WTC11 (cell line): ENCODE measurements at regions not wholly inside any gene's neighbourhood (a gene's known extent, or its start where the extent isn't known, plus 50 kb on each side); places are given as distances from the start of the nearest gene placed in this dataset.

Experiments
- ATAC-seq: fragments of 200-7000 bp; cut with Tn5 transposase; 2 replicates; pipeline ENCODE4 v1.10.0; 2021; ENCODE audit warnings: mild to moderate bottlenecking, moderate library complexity
- CTCF ChIA-PET: fragments of 300-600 bp; sonication (Branson Sonifier 250); formaldehyde crosslinking; loops from one replicate; lab custom pipeline; 2021; ENCODE audit warnings: antibody characterized with exemption; lab: Charles Lee
- POLR2A ChIA-PET: fragments of 350-600 bp; sonication (Branson Sonifier 250); formaldehyde crosslinking; loops from one replicate; lab custom pipeline; 2021; ENCODE audit warnings: antibody characterized with exemption; lab: Charles Lee
- DNase-seq: peaks from one replicate; pipeline ENCODE4 v3.0.0; 2021; ENCODE audit warnings: low spot score
- H3K27ac Mint-ChIP-seq: 2 replicates; pipeline ENCODE4 v1.8.0; 2021; ENCODE audit warnings: mixed read lengths
- H3K27me3 Mint-ChIP-seq: 2 replicates; pipeline ENCODE4 v1.8.0; 2021; ENCODE audit warnings: low read depth, mild to moderate bottlenecking, moderate library complexity, mixed read lengths
- H3K36me3 Mint-ChIP-seq: 2 replicates; pipeline ENCODE4 v1.8.0; 2021; ENCODE audit warnings: mixed read lengths
- H3K4me1 Mint-ChIP-seq: 2 replicates; pipeline ENCODE4 v1.8.0; 2022; ENCODE audit warnings: mixed read lengths
- H3K4me3 Mint-ChIP-seq: 2 replicates; pipeline ENCODE4 v1.8.0; 2021; ENCODE audit warnings: mild to moderate bottlenecking, moderate library complexity, mixed read lengths
- H3K9me3 Mint-ChIP-seq: 2 replicates; pipeline ENCODE4 v1.8.0; 2021; ENCODE audit warnings: mixed read lengths
- ATF1 ChIP-seq: sonication (generic); formaldehyde crosslinking; IDR thresholded peaks from 2 replicates; pipeline ENCODE4 v1.8.1; 2023; ENCODE audit warnings: mild to moderate bottlenecking, moderate library complexity, missing genetic modification reagents
- ELF4 ChIP-seq: sonication (generic); formaldehyde crosslinking; IDR thresholded peaks from 2 replicates; pipeline ENCODE4 v1.8.1; 2022; ENCODE audit warnings: low read depth, mild to moderate bottlenecking, moderate library complexity, missing genetic modification reagents
- ETV6 ChIP-seq: sonication (generic); formaldehyde crosslinking; IDR thresholded peaks from 2 replicates; pipeline ENCODE4 v1.8.1; 2022; ENCODE audit warnings: mild to moderate bottlenecking, missing genetic modification reagents
- FOXP1 ChIP-seq: sonication (generic); formaldehyde crosslinking; IDR thresholded peaks from 2 replicates; pipeline ENCODE4 v1.8.0; 2022; ENCODE audit warnings: missing genetic modification reagents, mild to moderate bottlenecking, moderate library complexity, borderline replicate concordance
- JAZF1 ChIP-seq: fragments of 250-450 bp; sonication (Bioruptor Pico); IDR thresholded peaks from 2 replicates; pipeline ENCODE4 v1.9.0; 2021; ENCODE audit warnings: moderate library complexity, mild to moderate bottlenecking, inconsistent platforms
- MYBL2 ChIP-seq: sonication (generic); formaldehyde crosslinking; IDR thresholded peaks from 2 replicates; pipeline ENCODE4 v1.8.1; 2023; ENCODE audit warnings: mild to moderate bottlenecking, moderate library complexity, missing genetic modification reagents
- NFATC4 ChIP-seq: fragments of 250-450 bp; sonication (Bioruptor Pico); IDR thresholded peaks from 2 replicates; pipeline ENCODE4 v1.9.0; 2021; ENCODE audit warnings: mild to moderate bottlenecking
- NR1H2 ChIP-seq: sonication (generic); formaldehyde crosslinking; IDR thresholded peaks from 2 replicates; pipeline ENCODE4 v1.9.0; 2021; ENCODE audit warnings: mild to moderate bottlenecking, moderate library complexity, missing genetic modification reagents
- NR2C2 ChIP-seq: sonication (generic); formaldehyde crosslinking; IDR thresholded peaks from 2 replicates; pipeline ENCODE4 v1.8.0; 2022; ENCODE audit warnings: mild to moderate bottlenecking, missing genetic modification reagents
- PRRX2 ChIP-seq: fragments of 250-450 bp; sonication (Bioruptor Pico); IDR thresholded peaks from 2 replicates; pipeline ENCODE4 v1.8.0; 2021; ENCODE audit warnings: mild to moderate bottlenecking
- RELA ChIP-seq: sonication (generic); formaldehyde crosslinking; IDR thresholded peaks from 2 replicates; pipeline ENCODE4 v1.8.1; 2022; ENCODE audit warnings: missing genetic modification reagents, mild to moderate bottlenecking, borderline replicate concordance
- SOX15 ChIP-seq: fragments of 250-450 bp; sonication (Bioruptor Pico); IDR thresholded peaks from 2 replicates; pipeline ENCODE4 v1.9.0; 2021; ENCODE audit warnings: mild to moderate bottlenecking
- ZNF121 ChIP-seq: sonication (generic); formaldehyde crosslinking; IDR thresholded peaks from 2 replicates; pipeline ENCODE4 v1.8.0; 2023; ENCODE audit warnings: missing genetic modification reagents
- ZNF317 ChIP-seq: sonication (generic); formaldehyde crosslinking; IDR thresholded peaks from 2 replicates; pipeline ENCODE4 v1.8.1; 2023; ENCODE audit warnings: low read depth, mild to moderate bottlenecking, moderate library complexity, missing genetic modification reagents, borderline replicate concordance
- TF ChIP-seq, protein P1 (sequence below): sonication (generic); formaldehyde crosslinking; IDR thresholded peaks from 2 replicates; pipeline ENCODE4 v1.8.0; 2023; ENCODE audit warnings: missing genetic modification reagents, mild to moderate bottlenecking, borderline replicate concordance
- TF ChIP-seq, protein P2 (sequence below): sonication (generic); formaldehyde crosslinking; IDR thresholded peaks from 2 replicates; pipeline ENCODE4 v1.8.1; 2022; ENCODE audit warnings: mild to moderate bottlenecking, missing genetic modification reagents, moderate library complexity, borderline replicate concordance
- TF ChIP-seq, protein P3 (sequence below): sonication (generic); formaldehyde crosslinking; IDR thresholded peaks from 2 replicates; pipeline ENCODE4 v1.8.1; 2022; ENCODE audit warnings: low read depth, missing genetic modification reagents, borderline replicate concordance
- TF ChIP-seq, protein P4 (sequence below): sonication (generic); formaldehyde crosslinking; IDR thresholded peaks from 2 replicates; pipeline ENCODE4 v1.8.1; 2023; ENCODE audit warnings: mild to moderate bottlenecking, missing genetic modification reagents, moderate library complexity
- TF ChIP-seq, protein P5 (sequence below): sonication (generic); formaldehyde crosslinking; IDR thresholded peaks from 2 replicates; pipeline ENCODE4 v1.8.1; 2023; ENCODE audit warnings: mild to moderate bottlenecking, missing genetic modification reagents
- TF ChIP-seq, protein P6 (sequence below): sonication (generic); formaldehyde crosslinking; IDR thresholded peaks from 2 replicates; pipeline ENCODE4 v1.8.0; 2023; ENCODE audit warnings: missing genetic modification reagents
- TF ChIP-seq, protein P7 (sequence below): fragments of 250-450 bp; sonication (Bioruptor Pico); conservative IDR thresholded peaks from 2 replicates; pipeline ENCODE4 v1.9.0; 2021; ENCODE audit warnings: mild to moderate bottlenecking
- TF ChIP-seq, protein P8 (sequence below): fragments of 250-450 bp; sonication (Bioruptor Pico); IDR thresholded peaks from 2 replicates; pipeline ENCODE4 v1.9.0; 2021; ENCODE audit warnings: mild to moderate bottlenecking

DNA sequence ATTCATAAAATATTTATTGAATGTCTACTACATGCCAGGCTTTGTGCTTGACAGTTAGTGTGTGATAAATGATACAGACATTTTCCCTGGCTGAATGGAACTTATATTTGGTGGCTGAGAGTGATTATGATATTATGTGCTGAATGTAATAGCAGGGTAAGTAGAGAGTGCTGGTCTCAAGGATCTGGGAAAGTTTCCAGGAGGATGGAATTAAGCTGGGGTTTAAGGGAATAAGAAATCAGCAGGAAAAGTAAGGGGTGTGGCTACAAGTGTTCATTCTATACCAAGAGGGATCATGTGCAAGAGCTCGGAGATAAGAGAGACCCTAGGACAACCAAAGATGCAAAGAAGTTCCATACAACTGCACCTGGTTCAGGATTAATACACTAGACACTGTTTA, 500.1 kb upstream of the CFAP20DC start (continued):
- TF ChIP-seq, protein P1, sequence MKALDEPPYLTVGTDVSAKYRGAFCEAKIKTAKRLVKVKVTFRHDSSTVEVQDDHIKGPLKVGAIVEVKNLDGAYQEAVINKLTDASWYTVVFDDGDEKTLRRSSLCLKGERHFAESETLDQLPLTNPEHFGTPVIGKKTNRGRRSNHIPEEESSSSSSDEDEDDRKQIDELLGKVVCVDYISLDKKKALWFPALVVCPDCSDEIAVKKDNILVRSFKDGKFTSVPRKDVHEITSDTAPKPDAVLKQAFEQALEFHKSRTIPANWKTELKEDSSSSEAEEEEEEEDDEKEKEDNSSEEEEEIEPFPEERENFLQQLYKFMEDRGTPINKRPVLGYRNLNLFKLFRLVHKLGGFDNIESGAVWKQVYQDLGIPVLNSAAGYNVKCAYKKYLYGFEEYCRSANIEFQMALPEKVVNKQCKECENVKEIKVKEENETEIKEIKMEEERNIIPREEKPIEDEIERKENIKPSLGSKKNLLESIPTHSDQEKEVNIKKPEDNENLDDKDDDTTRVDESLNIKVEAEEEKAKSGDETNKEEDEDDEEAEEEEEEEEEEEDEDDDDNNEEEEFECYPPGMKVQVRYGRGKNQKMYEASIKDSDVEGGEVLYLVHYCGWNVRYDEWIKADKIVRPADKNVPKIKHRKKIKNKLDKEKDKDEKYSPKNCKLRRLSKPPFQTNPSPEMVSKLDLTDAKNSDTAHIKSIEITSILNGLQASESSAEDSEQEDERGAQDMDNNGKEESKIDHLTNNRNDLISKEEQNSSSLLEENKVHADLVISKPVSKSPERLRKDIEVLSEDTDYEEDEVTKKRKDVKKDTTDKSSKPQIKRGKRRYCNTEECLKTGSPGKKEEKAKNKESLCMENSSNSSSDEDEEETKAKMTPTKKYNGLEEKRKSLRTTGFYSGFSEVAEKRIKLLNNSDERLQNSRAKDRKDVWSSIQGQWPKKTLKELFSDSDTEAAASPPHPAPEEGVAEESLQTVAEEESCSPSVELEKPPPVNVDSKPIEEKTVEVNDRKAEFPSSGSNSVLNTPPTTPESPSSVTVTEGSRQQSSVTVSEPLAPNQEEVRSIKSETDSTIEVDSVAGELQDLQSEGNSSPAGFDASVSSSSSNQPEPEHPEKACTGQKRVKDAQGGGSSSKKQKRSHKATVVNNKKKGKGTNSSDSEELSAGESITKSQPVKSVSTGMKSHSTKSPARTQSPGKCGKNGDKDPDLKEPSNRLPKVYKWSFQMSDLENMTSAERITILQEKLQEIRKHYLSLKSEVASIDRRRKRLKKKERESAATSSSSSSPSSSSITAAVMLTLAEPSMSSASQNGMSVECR (CRISPR knock-in tag): no peak
- TF ChIP-seq, protein P2, sequence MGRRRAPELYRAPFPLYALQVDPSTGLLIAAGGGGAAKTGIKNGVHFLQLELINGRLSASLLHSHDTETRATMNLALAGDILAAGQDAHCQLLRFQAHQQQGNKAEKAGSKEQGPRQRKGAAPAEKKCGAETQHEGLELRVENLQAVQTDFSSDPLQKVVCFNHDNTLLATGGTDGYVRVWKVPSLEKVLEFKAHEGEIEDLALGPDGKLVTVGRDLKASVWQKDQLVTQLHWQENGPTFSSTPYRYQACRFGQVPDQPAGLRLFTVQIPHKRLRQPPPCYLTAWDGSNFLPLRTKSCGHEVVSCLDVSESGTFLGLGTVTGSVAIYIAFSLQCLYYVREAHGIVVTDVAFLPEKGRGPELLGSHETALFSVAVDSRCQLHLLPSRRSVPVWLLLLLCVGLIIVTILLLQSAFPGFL (CRISPR knock-in tag): no peak
- no peak for TF ChIP-seq NR1H2 (CRISPR knock-in tag)
- TF ChIP-seq ZNF317 (CRISPR knock-in tag): no peak
- TF ChIP-seq, protein P3, sequence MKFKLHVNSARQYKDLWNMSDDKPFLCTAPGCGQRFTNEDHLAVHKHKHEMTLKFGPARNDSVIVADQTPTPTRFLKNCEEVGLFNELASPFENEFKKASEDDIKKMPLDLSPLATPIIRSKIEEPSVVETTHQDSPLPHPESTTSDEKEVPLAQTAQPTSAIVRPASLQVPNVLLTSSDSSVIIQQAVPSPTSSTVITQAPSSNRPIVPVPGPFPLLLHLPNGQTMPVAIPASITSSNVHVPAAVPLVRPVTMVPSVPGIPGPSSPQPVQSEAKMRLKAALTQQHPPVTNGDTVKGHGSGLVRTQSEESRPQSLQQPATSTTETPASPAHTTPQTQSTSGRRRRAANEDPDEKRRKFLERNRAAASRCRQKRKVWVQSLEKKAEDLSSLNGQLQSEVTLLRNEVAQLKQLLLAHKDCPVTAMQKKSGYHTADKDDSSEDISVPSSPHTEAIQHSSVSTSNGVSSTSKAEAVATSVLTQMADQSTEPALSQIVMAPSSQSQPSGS (CRISPR knock-in tag): no peak
- no peak for TF ChIP-seq NFATC4 (CRISPR knock-in tag)
- TF ChIP-seq, protein P4, sequence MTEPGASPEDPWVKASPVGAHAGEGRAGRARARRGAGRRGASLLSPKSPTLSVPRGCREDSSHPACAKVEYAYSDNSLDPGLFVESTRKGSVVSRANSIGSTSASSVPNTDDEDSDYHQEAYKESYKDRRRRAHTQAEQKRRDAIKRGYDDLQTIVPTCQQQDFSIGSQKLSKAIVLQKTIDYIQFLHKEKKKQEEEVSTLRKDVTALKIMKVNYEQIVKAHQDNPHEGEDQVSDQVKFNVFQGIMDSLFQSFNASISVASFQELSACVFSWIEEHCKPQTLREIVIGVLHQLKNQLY (CRISPR knock-in tag): no peak

DNA sequence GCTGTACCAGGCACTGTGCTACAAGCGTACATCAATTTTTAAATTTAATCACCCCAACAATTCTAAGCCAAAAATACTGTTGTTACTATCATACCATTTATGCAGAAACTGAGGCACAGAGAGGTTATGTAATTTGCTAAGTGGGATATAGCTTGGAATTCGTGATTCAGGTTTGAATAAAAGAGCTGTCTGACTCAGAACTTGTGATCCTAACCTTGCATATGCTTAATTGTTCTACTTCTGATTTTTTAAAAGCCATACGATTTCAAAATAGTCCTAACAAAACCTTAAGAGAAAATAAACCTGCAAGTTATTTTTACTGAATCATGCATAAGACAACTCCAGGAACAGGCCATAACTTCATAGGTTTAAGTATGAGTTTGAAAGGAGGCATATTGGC, 498.0 kb upstream of the CFAP20DC start:
- no peaks in the 10 kb centered on the region for H3K27me3 Mint-ChIP-seq
- DNase-seq (no peak), ATAC-seq (no peak)
- ChIA-PET CTCF (no interaction called here), POLR2A (no interaction called here)
- no peaks in the 10 kb centered on the region; the same call in 1 of the 2 replicates for H3K4me1 Mint-ChIP-seq
- H3K9me3 Mint-ChIP-seq: no peaks in the 10 kb centered on the region
- H3K27ac Mint-ChIP-seq: no peak overlapping the region
- no peaks in the 10 kb centered on the region for H3K36me3 Mint-ChIP-seq
- no peak overlapping the region for H3K4me3 Mint-ChIP-seq
- TF ChIP-seq ETV6 (CRISPR knock-in tag) (no peak), ZNF121 (CRISPR knock-in tag) (no peak), ATF1 (CRISPR knock-in tag) (no peak), JAZF1 (CRISPR knock-in tag) (no peak), ELF4 (CRISPR knock-in tag) (no peak), PRRX2 (CRISPR knock-in tag) (no peak), SOX15 (no peak), RELA (CRISPR knock-in tag) (no peak), FOXP1 (CRISPR knock-in tag) (no peak), MYBL2 (CRISPR knock-in tag) (no peak), NR2C2 (CRISPR knock-in tag) (no peak)
- TF ChIP-seq, protein P5, sequence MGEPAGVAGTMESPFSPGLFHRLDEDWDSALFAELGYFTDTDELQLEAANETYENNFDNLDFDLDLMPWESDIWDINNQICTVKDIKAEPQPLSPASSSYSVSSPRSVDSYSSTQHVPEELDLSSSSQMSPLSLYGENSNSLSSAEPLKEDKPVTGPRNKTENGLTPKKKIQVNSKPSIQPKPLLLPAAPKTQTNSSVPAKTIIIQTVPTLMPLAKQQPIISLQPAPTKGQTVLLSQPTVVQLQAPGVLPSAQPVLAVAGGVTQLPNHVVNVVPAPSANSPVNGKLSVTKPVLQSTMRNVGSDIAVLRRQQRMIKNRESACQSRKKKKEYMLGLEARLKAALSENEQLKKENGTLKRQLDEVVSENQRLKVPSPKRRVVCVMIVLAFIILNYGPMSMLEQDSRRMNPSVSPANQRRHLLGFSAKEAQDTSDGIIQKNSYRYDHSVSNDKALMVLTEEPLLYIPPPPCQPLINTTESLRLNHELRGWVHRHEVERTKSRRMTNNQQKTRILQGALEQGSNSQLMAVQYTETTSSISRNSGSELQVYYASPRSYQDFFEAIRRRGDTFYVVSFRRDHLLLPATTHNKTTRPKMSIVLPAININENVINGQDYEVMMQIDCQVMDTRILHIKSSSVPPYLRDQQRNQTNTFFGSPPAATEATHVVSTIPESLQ (CRISPR knock-in tag): no peak
- TF ChIP-seq, protein P6, sequence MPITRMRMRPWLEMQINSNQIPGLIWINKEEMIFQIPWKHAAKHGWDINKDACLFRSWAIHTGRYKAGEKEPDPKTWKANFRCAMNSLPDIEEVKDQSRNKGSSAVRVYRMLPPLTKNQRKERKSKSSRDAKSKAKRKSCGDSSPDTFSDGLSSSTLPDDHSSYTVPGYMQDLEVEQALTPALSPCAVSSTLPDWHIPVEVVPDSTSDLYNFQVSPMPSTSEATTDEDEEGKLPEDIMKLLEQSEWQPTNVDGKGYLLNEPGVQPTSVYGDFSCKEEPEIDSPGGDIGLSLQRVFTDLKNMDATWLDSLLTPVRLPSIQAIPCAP (CRISPR knock-in tag): no peak
- TF ChIP-seq, protein P7, sequence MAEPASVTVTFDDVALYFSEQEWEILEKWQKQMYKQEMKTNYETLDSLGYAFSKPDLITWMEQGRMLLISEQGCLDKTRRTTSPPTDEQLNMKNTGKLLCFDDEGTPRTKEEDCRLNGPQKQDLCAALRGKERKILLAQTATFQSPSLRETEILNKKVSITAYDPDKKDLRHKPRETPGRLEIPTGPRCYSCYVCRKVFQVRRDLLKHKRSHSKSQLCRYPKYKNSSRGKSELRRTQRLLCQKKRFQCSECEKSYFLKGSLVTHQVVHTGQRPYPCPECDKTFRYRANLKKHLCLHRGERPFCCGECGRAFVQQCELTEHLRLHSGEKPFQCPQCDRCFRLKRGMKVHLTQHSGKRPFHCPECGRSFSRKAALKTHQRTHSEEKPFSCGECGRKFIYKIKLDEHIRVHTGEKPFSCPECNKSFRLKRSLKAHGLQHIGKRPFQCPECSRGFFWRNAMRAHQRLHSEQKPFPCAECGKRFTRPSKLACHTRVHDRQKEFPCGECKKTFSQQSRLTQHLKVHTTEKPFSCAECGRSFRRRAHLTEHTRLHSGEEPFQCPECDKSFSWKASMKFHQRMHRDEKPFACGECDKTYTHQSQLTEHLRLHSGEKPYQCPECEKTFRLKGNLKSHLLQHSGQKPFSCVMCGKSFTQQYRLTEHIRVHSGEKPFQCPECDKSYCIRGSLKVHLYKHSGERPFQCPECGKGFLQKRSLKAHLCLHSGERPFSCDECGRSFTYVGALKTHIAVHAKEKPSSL: no peak
- TF ChIP-seq, protein P8, sequence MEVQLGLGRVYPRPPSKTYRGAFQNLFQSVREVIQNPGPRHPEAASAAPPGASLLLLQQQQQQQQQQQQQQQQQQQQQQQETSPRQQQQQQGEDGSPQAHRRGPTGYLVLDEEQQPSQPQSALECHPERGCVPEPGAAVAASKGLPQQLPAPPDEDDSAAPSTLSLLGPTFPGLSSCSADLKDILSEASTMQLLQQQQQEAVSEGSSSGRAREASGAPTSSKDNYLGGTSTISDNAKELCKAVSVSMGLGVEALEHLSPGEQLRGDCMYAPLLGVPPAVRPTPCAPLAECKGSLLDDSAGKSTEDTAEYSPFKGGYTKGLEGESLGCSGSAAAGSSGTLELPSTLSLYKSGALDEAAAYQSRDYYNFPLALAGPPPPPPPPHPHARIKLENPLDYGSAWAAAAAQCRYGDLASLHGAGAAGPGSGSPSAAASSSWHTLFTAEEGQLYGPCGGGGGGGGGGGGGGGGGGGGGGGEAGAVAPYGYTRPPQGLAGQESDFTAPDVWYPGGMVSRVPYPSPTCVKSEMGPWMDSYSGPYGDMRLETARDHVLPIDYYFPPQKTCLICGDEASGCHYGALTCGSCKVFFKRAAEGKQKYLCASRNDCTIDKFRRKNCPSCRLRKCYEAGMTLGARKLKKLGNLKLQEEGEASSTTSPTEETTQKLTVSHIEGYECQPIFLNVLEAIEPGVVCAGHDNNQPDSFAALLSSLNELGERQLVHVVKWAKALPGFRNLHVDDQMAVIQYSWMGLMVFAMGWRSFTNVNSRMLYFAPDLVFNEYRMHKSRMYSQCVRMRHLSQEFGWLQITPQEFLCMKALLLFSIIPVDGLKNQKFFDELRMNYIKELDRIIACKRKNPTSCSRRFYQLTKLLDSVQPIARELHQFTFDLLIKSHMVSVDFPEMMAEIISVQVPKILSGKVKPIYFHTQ (CRISPR knock-in tag): no peak
